Ovary (tissue), 7 donors: ENCODE measurements at regions not wholly inside any gene's neighbourhood (a gene's known extent, or its start where the extent isn't known, plus 50 kb on each side); places are given as distances from the start of the nearest gene placed in this dataset.

ENCODE experiments used
- DNase-seq, 5 donors: peaks; one replicate each; pipeline ENCODE4 v3.0.0-alpha.2; 2019 to 2020
- H3K27ac ChIP-seq, 2 donors: fragments of 200-600 bp; one replicate each; pipeline versions ENCODE4 v1.5.1 to v1.8.0; 2019 to 2022
- H3K27me3 ChIP-seq: fragments of 200-600 bp; one replicate; pipeline ENCODE4 v1.8.0; 2022
- H3K36me3 ChIP-seq: fragments of 200-600 bp; sonication (generic); one replicate; pipeline ENCODE4 v1.5.1; 2019
- H3K4me1 ChIP-seq: one replicate; pipeline ENCODE4 v1.8.1; 2013; ENCODE audit warnings: mild to moderate bottlenecking, moderate library complexity; ENCODE audit not compliant: insufficient read depth
- H3K4me3 ChIP-seq: fragments of 200-600 bp; sonication (generic); one replicate; pipeline ENCODE4 v1.5.1; 2017
- H3K9me3 ChIP-seq, 2 donors: fragments of 200-600 bp in 1 of 2; sonication (generic) in 1 of 2; one replicate each; pipeline versions ENCODE4 v1.5.1 to v1.8.1; 2013 to 2019; ENCODE audit warnings: mild to moderate bottlenecking in 1 of 2, moderate library complexity in 1 of 2
- CTCF ChIP-seq, 3 donors: fragments of 450-650 bp in 2 of 3; fragments of 200-600 bp in 1 of 3; IDR thresholded peaks; one replicate each; pipeline versions ENCODE4 v1.5.1 to v1.8.0; 2016 to 2022; ENCODE audit warnings: antibody characterized with exemption in 3 of 3, mild to moderate bottlenecking in 1 of 3
- EP300 ChIP-seq: sonication (generic); formaldehyde crosslinking; IDR thresholded peaks from one replicate; pipeline ENCODE4 v1.6.1; 2017; ENCODE audit warnings: antibody characterized with exemption
- POLR2A ChIP-seq: fragments of 450-650 bp; IDR thresholded peaks from one replicate; pipeline ENCODE4 v1.6.1; 2017; ENCODE audit warnings: antibody characterized with exemption, mild to moderate bottlenecking, moderate library complexity
- WGBS, 3 donors: extraction: QIAGEN DNeasy Blood & Tissue Kit in 1 of 3; methylation state at CpG; one replicate each; pipeline versions ENCODE4 v1.1.5 to v1.1.7; 2013 to 2017; 5-methylcytosine and 5-hydroxymethylcytosine counted together
- intact Hi-C, 4 donors: fragments of 100-400 bp; cut with DNase I; formaldehyde crosslinking; loops; one replicate each; pipeline versions ENCODE4 v1.11.0 to v1.15.1; 2022 to 2023
- donor health status: DM: no; HTN: no; CAD: no; lungs with moderate emphysema.
- donor health status: DM: no; HTN: no; CAD: no.
- donor health status: Bipolar disorder and iron deficiency.
- donor health status: DM: no; HTN: no; CAD: no.
- donor health status: DM: yes; HTN: yes; CAD: no.

DNA sequence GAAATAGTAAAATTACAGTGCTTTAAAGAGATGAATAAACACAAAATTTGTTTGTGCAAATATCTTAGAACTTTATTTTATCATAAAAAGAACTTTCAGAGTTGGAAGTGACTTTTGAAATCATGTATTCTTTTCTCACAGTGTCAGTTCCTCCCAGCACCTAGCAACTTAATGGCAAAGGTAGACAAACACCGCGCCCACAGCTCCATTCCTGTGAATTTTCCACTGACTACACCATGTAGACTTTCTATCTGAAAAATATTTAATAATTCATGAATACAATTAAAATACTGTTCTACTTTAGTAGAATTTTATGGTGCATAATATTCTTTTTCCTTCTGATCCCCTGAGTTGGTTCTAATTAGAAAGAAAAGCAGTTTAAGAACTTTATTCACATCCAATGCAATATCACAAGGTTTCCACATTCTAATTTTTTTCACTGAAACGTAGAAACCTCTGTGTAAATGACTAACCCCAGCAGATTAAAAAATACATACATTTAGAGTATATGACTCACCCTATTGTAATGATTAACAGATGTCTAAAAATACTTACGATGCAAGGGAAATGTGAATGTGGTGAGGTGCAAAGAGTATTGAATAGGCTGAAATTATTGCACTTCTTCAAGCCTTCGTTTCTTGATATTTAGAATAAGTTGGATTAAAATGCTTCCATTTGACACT lies 218.2 kb upstream of the CCDC179 start:
- H3K27ac ChIP-seq = no peak overlapping the region
- no peak for TF ChIP-seq POLR2A
- no peak for TF ChIP-seq CTCF (IDR thresholded peaks at IDR 0.05)
- TF ChIP-seq EP300 = no peak
- WGBS, 3 donors = 85 to 91% (median 86%) methylated on average over 5 of the region's 5 CpGs
- no peaks in the 10 kb centered on the region for H3K27me3 ChIP-seq
- no peaks in the 10 kb centered on the region for H3K9me3 ChIP-seq
- no peak for DNase-seq
- no peaks in the 10 kb centered on the region for H3K4me1 ChIP-seq
- intact Hi-C loops = no loop called here
- no peak overlapping the region for H3K4me3 ChIP-seq
- no peaks in the 10 kb centered on the region for H3K36me3 ChIP-seq

- intact Hi-C loops = no loop called here
- WGBS, 3 donors = 9 to 26% (median 11%) methylated on average over 3 of the region's 3 CpGs
- H3K36me3 ChIP-seq = no peaks in the 10 kb centered on the region
- H3K27me3 ChIP-seq = no peaks in the 10 kb centered on the region
- no peak for TF ChIP-seq POLR2A
- no peak for TF ChIP-seq EP300
- TF ChIP-seq CTCF (IDR thresholded peaks at IDR 0.05) = no peak
- H3K4me3 ChIP-seq = no peak overlapping the region
- DNase-seq = no peak
- H3K9me3 ChIP-seq = no peaks in the 10 kb centered on the region
- H3K27ac ChIP-seq = no peak overlapping the region
- no peaks in the 10 kb centered on the region for H3K4me1 ChIP-seq
Observed at GRCh38 chr11:23079382-23079813, 219.1 kb upstream of the CCDC179 start.

- DNase-seq = no peak
- Histone ChIP-seq H3K9me3 (no peaks in the 10 kb centered on the region), H3K4me1 (no peaks in the 10 kb centered on the region), H3K36me3 (no peaks in the 10 kb centered on the region), H3K4me3 (no peak overlapping the region), H3K27me3 (no peaks in the 10 kb centered on the region), H3K27ac (no peak overlapping the region)
- TF ChIP-seq EP300 (no peak), POLR2A (no peak), CTCF (IDR thresholded peaks at IDR 0.05) (no peak)
- WGBS, 3 donors = 79 to 89% (median 87%) methylated on average over 4 of the region's 4 CpGs
- intact Hi-C loops = no loop called here
Observed at GRCh38 chr11:23087407-23087806, 227.1 kb upstream of the CCDC179 start.

DNA sequence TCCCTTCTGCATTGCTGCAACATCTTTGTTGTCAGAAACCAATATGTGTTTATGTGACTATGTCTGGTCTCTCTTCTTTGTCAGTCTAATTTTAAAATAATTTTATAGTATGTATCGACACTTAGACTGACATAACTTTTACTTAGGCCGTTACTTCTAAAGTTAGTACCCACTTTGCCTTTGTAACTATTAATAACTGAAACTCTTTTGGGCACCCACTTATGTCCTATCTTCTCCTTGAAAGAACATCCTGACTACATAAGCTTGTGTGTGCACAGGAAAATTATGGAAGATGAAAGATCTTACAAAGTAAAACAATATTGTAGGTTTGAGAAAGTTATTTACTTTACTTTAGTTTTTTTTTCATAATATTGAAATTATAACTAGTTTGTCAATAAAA lies 230.4 kb upstream of the CCDC179 start:
- no peak for TF ChIP-seq POLR2A
- no peak for TF ChIP-seq EP300
- no peak for TF ChIP-seq CTCF (IDR thresholded peaks at IDR 0.05)
- H3K9me3 ChIP-seq = no peaks in the 10 kb centered on the region
- H3K27ac ChIP-seq = no peak overlapping the region
- intact Hi-C loops = no loop called here
- no peaks in the 10 kb centered on the region for H3K27me3 ChIP-seq
- no peaks in the 10 kb centered on the region for H3K36me3 ChIP-seq
- no peak for DNase-seq
- no peaks in the 10 kb centered on the region for H3K4me1 ChIP-seq
- 91 to 96% (median 95%) methylated on average over 2 of the region's 2 CpGs for WGBS, 3 donors
- no peak overlapping the region for H3K4me3 ChIP-seq
